OCI-LY7 (cell line): ENCODE measurements at regions not wholly inside any gene's neighbourhood (a gene's known extent, or its start where the extent isn't known, plus 50 kb on each side); places are given as distances from the start of the nearest gene placed in this dataset.

ENCODE experiments used
- EZH2phosphoT487 ChIP-seq: fragments of 200-600 bp; sonication (generic); IDR thresholded peaks from 2 replicates; pipeline ENCODE4 v1.6.1; 2018; ENCODE audit warnings: low read depth, borderline replicate concordance, mild to moderate bottlenecking, mixed run types, antibody characterized with exemption, low read length, moderate library complexity, mixed read lengths
- TF ChIP-seq, protein P1 (sequence below): fragments of 200-600 bp; sonication (generic); conservative IDR thresholded peaks from 2 replicates; pipeline ENCODE4 v1.5.1; 2014; ENCODE audit warnings: mild to moderate bottlenecking, antibody characterized with exemption, low read length, moderate library complexity, mixed read lengths

GRCh38 chr16:79673635-79674034 lies 73.1 kb upstream of the MAF start:
- no peak for TF ChIP-seq EZH2phosphoT487
- TF ChIP-seq, protein P1, sequence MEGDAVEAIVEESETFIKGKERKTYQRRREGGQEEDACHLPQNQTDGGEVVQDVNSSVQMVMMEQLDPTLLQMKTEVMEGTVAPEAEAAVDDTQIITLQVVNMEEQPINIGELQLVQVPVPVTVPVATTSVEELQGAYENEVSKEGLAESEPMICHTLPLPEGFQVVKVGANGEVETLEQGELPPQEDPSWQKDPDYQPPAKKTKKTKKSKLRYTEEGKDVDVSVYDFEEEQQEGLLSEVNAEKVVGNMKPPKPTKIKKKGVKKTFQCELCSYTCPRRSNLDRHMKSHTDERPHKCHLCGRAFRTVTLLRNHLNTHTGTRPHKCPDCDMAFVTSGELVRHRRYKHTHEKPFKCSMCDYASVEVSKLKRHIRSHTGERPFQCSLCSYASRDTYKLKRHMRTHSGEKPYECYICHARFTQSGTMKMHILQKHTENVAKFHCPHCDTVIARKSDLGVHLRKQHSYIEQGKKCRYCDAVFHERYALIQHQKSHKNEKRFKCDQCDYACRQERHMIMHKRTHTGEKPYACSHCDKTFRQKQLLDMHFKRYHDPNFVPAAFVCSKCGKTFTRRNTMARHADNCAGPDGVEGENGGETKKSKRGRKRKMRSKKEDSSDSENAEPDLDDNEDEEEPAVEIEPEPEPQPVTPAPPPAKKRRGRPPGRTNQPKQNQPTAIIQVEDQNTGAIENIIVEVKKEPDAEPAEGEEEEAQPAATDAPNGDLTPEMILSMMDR = no peak
